ENCODE measurements at regions not wholly inside any gene's neighbourhood (a gene's known extent, or its start where the extent isn't known, plus 50 kb on each side); places are given as distances from the start of the nearest gene placed in this dataset.

GRCh38 chr2:138335036-138335435, 166.5 kb upstream of the SPOPL start:
- TF ChIP-seq CTCF (IDR thresholded peaks at IDR 0.05), result no peak
- no peak for TF ChIP-seq POLR2A (IDR thresholded peaks at IDR 0.05; ENCODE audit: low read depth)
- no peak for TF ChIP-seq POLR2AphosphoS5 (IDR thresholded peaks at IDR 0.05)

All from esophagus muscularis mucosa (tissue), 3 donors.